Astrocyte of the spinal cord (primary cell): ENCODE measurements at regions not wholly inside any gene's neighbourhood (a gene's known extent, or its start where the extent isn't known, plus 50 kb on each side); places are given as distances from the start of the nearest gene placed in this dataset.

Experiments used
- DNase-seq: peaks from one replicate; pipeline ENCODE4 v3.0.0; 2011; ENCODE audit warnings: low read depth, low spot score
- H3K4me3 ChIP-seq: 2 replicates; pipeline ENCODE4 v1.5.1; 2011; ENCODE audit warnings: low read depth, mild to moderate bottlenecking, low read length, moderate library complexity
- CTCF ChIP-seq: IDR thresholded peaks from 2 replicates; pipeline ENCODE4 v1.5.1; 2012; ENCODE audit warnings: low read depth, mild to moderate bottlenecking, low read length, inconsistent platforms
- in situ Hi-C: cut with HindIII; loops from 2 replicates; pipeline ENCODE4 v1.10.0; 2017; ENCODE audit warnings: low sequenced_read_pairs

GRCh38 chr4:127211650-127212560, 420.9 kb upstream of the INTU start:
- in situ Hi-C loops: no loop called here
- no peak for TF ChIP-seq CTCF
- DNase-seq: peak; percentile 9
- H3K4me3 ChIP-seq: no peak overlapping the region

GRCh38 chr4:127212701-127213100, 420.1 kb upstream of the INTU start:
- H3K4me3 ChIP-seq: no peak overlapping the region
- DNase-seq: no peak
- in situ Hi-C loops: no loop called here
- TF ChIP-seq CTCF: no peak

GRCh38 chr4:127214016-127214415, 418.7 kb upstream of the INTU start:
- TF ChIP-seq CTCF: no peak
- peak; percentile 36 for DNase-seq
- no peak overlapping the region for H3K4me3 ChIP-seq
- in situ Hi-C loops: no loop called here

GRCh38 chr4:127214931-127215330, 417.8 kb upstream of the INTU start:
- H3K4me3 ChIP-seq: no peak overlapping the region
- no peak for TF ChIP-seq CTCF
- in situ Hi-C loops: no loop called here
- no peak for DNase-seq

GRCh38 chr4:127217586-127218229, 415.0 kb upstream of the INTU start:
- no peak for TF ChIP-seq CTCF
- H3K4me3 ChIP-seq: no peak overlapping the region
- DNase-seq: no peak
- in situ Hi-C loops: no loop called here

- no peak overlapping the region for H3K4me3 ChIP-seq
- TF ChIP-seq CTCF: no peak
- DNase-seq: no peak
- in situ Hi-C loops: no loop called here
Observed at GRCh38 chr4:127219232-127219631, 413.5 kb upstream of the INTU start.
